IPS-18a (cell line): ENCODE measurements at regions not wholly inside any gene's neighbourhood (a gene's known extent, or its start where the extent isn't known, plus 50 kb on each side); places are given as distances from the start of the nearest gene placed in this dataset.
"Not testable (repeated sequence)": the region's sequence is repeated elsewhere in the genome, so short reads cannot be mapped to it uniquely, and the experiment has no call there.

Experiments used
- H3K27ac ChIP-seq: one replicate; pipeline ENCODE4 v1.5.1; 2013; ENCODE audit warnings: low read length
- H3K27me3 ChIP-seq: one replicate; pipeline ENCODE4 v1.6.1; 2013; ENCODE audit warnings: mild to moderate bottlenecking, low read length; ENCODE audit not compliant: control insufficient read depth, insufficient read depth
- H3K36me3 ChIP-seq: one replicate; pipeline ENCODE4 v1.6.1; 2013; ENCODE audit warnings: low read depth, low read length; ENCODE audit not compliant: control insufficient read depth
- H3K4me1 ChIP-seq: one replicate; pipeline ENCODE4 v1.6.1; 2013; ENCODE audit warnings: low read depth, low read length; ENCODE audit not compliant: control insufficient read depth
- H3K4me3 ChIP-seq: one replicate; pipeline ENCODE4 v1.5.1; 2013; ENCODE audit warnings: low read length
- H3K9ac ChIP-seq: one replicate; pipeline ENCODE4 v1.6.1; 2013; ENCODE audit warnings: mild to moderate bottlenecking, low read length, moderate library complexity
- H3K9me3 ChIP-seq: one replicate; pipeline ENCODE4 v1.6.1; 2013; ENCODE audit warnings: low read depth, low read length; ENCODE audit not compliant: control insufficient read depth

GRCh38 chr2:239594772-239595608, 194.2 kb upstream of the HDAC4 start:
- Histone ChIP-seq H3K4me1 (no peaks in the 10 kb centered on the region), H3K27me3 (no peaks in the 10 kb centered on the region), H3K9ac (no peak overlapping the region), H3K9me3 (no peaks in the 10 kb centered on the region), H3K4me3 (no peak overlapping the region), H3K27ac (no peak overlapping the region), H3K36me3 (no peaks in the 10 kb centered on the region)

- H3K4me3 ChIP-seq: no peak overlapping the region
- H3K9me3 ChIP-seq: no peaks in the 10 kb centered on the region
- H3K36me3 ChIP-seq: no peaks in the 10 kb centered on the region
- no peaks in the 10 kb centered on the region for H3K4me1 ChIP-seq
- H3K27ac ChIP-seq: no peak overlapping the region
- no peaks in the 10 kb centered on the region for H3K27me3 ChIP-seq
- H3K9ac ChIP-seq: no peak overlapping the region
These were observed 193.4 kb upstream of the HDAC4 start for GRCh38 chr2:239594019-239594771.

GRCh38 chr2:239593455-239593854, 192.6 kb upstream of the HDAC4 start:
- Histone ChIP-seq H3K36me3 (no peaks in the 10 kb centered on the region), H3K4me3 (no peak overlapping the region), H3K9me3 (no peaks in the 10 kb centered on the region), H3K27me3 (no peaks in the 10 kb centered on the region), H3K4me1 (no peaks in the 10 kb centered on the region), H3K9ac (no peak overlapping the region), H3K27ac (no peak overlapping the region)

GRCh38 chr2:239592629-239593290, 191.9 kb upstream of the HDAC4 start:
- not testable (repeated sequence) for H3K4me1 ChIP-seq, H3K4me3 ChIP-seq, H3K9ac ChIP-seq, H3K9me3 ChIP-seq, H3K27me3 ChIP-seq, H3K27ac ChIP-seq, H3K36me3 ChIP-seq

GRCh38 chr2:239590995-239591915, 190.4 kb upstream of the HDAC4 start:
- H3K9me3 ChIP-seq: no peaks in the 10 kb centered on the region
- no peaks in the 10 kb centered on the region for H3K4me1 ChIP-seq
- no peak overlapping the region for H3K27ac ChIP-seq
- no peak overlapping the region for H3K9ac ChIP-seq
- no peaks in the 10 kb centered on the region for H3K36me3 ChIP-seq
- no peaks in the 10 kb centered on the region for H3K27me3 ChIP-seq
- no peak overlapping the region for H3K4me3 ChIP-seq

- Histone ChIP-seq H3K9ac (no peak overlapping the region), H3K27me3 (no peaks in the 10 kb centered on the region), H3K4me3 (no peak overlapping the region), H3K4me1 (no peaks in the 10 kb centered on the region), H3K27ac (no peak overlapping the region), H3K36me3 (no peaks in the 10 kb centered on the region), H3K9me3 (no peaks in the 10 kb centered on the region)
These were observed 189.5 kb upstream of the HDAC4 start for GRCh38 chr2:239590276-239590675.

- H3K4me3 ChIP-seq: no peak overlapping the region
- H3K9me3 ChIP-seq: no peaks in the 10 kb centered on the region
- no peak overlapping the region for H3K9ac ChIP-seq
- no peak overlapping the region for H3K27ac ChIP-seq
- no peaks in the 10 kb centered on the region for H3K27me3 ChIP-seq
- H3K36me3 ChIP-seq: no peaks in the 10 kb centered on the region
- no peaks in the 10 kb centered on the region for H3K4me1 ChIP-seq
These were observed 189.0 kb upstream of the HDAC4 start for GRCh38 chr2:239589833-239590232.

GRCh38 chr2:239589270-239589825, 188.5 kb upstream of the HDAC4 start:
- Histone ChIP-seq H3K4me1 (no peaks in the 10 kb centered on the region), H3K27me3 (no peaks in the 10 kb centered on the region), H3K36me3 (no peaks in the 10 kb centered on the region), H3K9me3 (no peaks in the 10 kb centered on the region), H3K27ac (no peak overlapping the region), H3K9ac (no peak overlapping the region), H3K4me3 (no peak overlapping the region)

- no peaks in the 10 kb centered on the region for H3K9me3 ChIP-seq
- no peak overlapping the region for H3K4me3 ChIP-seq
- no peaks in the 10 kb centered on the region for H3K4me1 ChIP-seq
- no peaks in the 10 kb centered on the region for H3K36me3 ChIP-seq
- no peak overlapping the region for H3K9ac ChIP-seq
- no peak overlapping the region for H3K27ac ChIP-seq
- H3K27me3 ChIP-seq: no peaks in the 10 kb centered on the region
These were observed 187.8 kb upstream of the HDAC4 start for GRCh38 chr2:239588451-239589269.

GRCh38 chr2:239587841-239588240, 187.0 kb upstream of the HDAC4 start:
- H3K4me3 ChIP-seq: no peak overlapping the region
- no peak overlapping the region for H3K27ac ChIP-seq
- no peaks in the 10 kb centered on the region for H3K27me3 ChIP-seq
- H3K4me1 ChIP-seq: no peaks in the 10 kb centered on the region
- no peaks in the 10 kb centered on the region for H3K36me3 ChIP-seq
- no peak overlapping the region for H3K9ac ChIP-seq
- no peaks in the 10 kb centered on the region for H3K9me3 ChIP-seq
